ENCODE measurements at regions not wholly inside any gene's neighbourhood (a gene's known extent, or its start where the extent isn't known, plus 50 kb on each side); places are given as distances from the start of the nearest gene placed in this dataset.

- TF ChIP-seq POLR2A (IDR thresholded peaks at IDR 0.05) (no peak), CTCF (IDR thresholded peaks at IDR 0.05) (no peak), EP300 (IDR thresholded peaks at IDR 0.05) (no peak)
- ATAC-seq (ENCODE audit: low FRiP score in 2 of 2) (no peak), DNase-seq (no peak)
- Histone ChIP-seq H3K27me3 (no peaks in the 10 kb centered on the region), H3K9me3 (no peaks in the 10 kb centered on the region), H3K27ac (no peak overlapping the region), H3K4me3 (no peak overlapping the region), H3K4me1 (no peaks in the 10 kb centered on the region), H3K36me3 (no peaks in the 10 kb centered on the region)
- 79 to 90% methylated on average over 5 of the region's 5 CpGs for WGBS, 2 donors
These were observed 811.2 kb downstream of the TYW1 start for GRCh38 chr7:67807826-67808225.

GRCh38 chr7:67809586-67809985 is 813.0 kb downstream of the TYW1 start:
- Histone ChIP-seq H3K36me3 (no peaks in the 10 kb centered on the region), H3K27ac (no peak overlapping the region), H3K4me3 (no peak overlapping the region), H3K9me3 (no peaks in the 10 kb centered on the region), H3K4me1 (no peaks in the 10 kb centered on the region), H3K27me3 (no peaks in the 10 kb centered on the region)
- no peak for ATAC-seq (ENCODE audit: low FRiP score in 2 of 2)
- no peak for DNase-seq
- whole genome bisulfite sequencing, 2 donors: 87 to 89% methylated on average over 8 of the region's 8 CpGs
- no peak for TF ChIP-seq CTCF (IDR thresholded peaks at IDR 0.05)
- TF ChIP-seq EP300 (IDR thresholded peaks at IDR 0.05): no peak
- no peak for TF ChIP-seq POLR2A (IDR thresholded peaks at IDR 0.05)
- TF ChIP-seq POLR2AphosphoS5 (IDR thresholded peaks at IDR 0.05): no peak

GRCh38 chr7:67813621-67814292 is 817.1 kb downstream of the TYW1 start:
- ATAC-seq (ENCODE audit: low FRiP score in 2 of 2): no peak
- H3K4me1 ChIP-seq: no peaks in the 10 kb centered on the region
- no peak overlapping the region for H3K27ac ChIP-seq
- H3K9me3 ChIP-seq: peaks cover 0 to 5% (median 0%) of the 10 kb centered on the region in 4 donors
- TF ChIP-seq EP300 (IDR thresholded peaks at IDR 0.05) (no peak), CTCF (IDR thresholded peaks at IDR 0.05) (no peak), POLR2AphosphoS5 (IDR thresholded peaks at IDR 0.05) (no peak), POLR2A (IDR thresholded peaks at IDR 0.05) (no peak)
- DNase-seq: no peak
- H3K36me3 ChIP-seq: no peaks in the 10 kb centered on the region
- H3K27me3 ChIP-seq: no peaks in the 10 kb centered on the region
- 74 to 75% methylated on average over 9 of the region's 9 CpGs for whole genome bisulfite sequencing, 2 donors
- no peak overlapping the region for H3K4me3 ChIP-seq

GRCh38 chr7:67817481-67817880 is 820.8 kb downstream of the TYW1 start:
- Histone ChIP-seq H3K36me3 (no peaks in the 10 kb centered on the region), H3K4me1 (no peaks in the 10 kb centered on the region), H3K27ac (no peak overlapping the region), H3K27me3 (no peaks in the 10 kb centered on the region), H3K4me3 (no peak overlapping the region), H3K9me3 (peaks cover 0 to 5% (median 0%) of the 10 kb centered on the region in 4 donors)
- ATAC-seq (ENCODE audit: low FRiP score in 2 of 2) (no peak), DNase-seq (no peak)
- 95 to 100% methylated on average over 1 of the region's 1 CpG for WGBS, 2 donors
- no peak for TF ChIP-seq EP300 (IDR thresholded peaks at IDR 0.05)
- no peak for TF ChIP-seq POLR2A (IDR thresholded peaks at IDR 0.05)
- no peak for TF ChIP-seq POLR2AphosphoS5 (IDR thresholded peaks at IDR 0.05)
- no peak for TF ChIP-seq CTCF (IDR thresholded peaks at IDR 0.05)

GRCh38 chr7:67821116-67821515 is 824.5 kb downstream of the TYW1 start:
- H3K4me1 ChIP-seq: no peaks in the 10 kb centered on the region
- H3K27me3 ChIP-seq: no peaks in the 10 kb centered on the region
- DNase-seq (no peak), ATAC-seq (ENCODE audit: low FRiP score in 2 of 2) (no peak)
- TF ChIP-seq POLR2A (IDR thresholded peaks at IDR 0.05) (no peak), POLR2AphosphoS5 (IDR thresholded peaks at IDR 0.05) (no peak), EP300 (IDR thresholded peaks at IDR 0.05) (no peak), CTCF (IDR thresholded peaks at IDR 0.05) (no peak)
- H3K36me3 ChIP-seq: no peaks in the 10 kb centered on the region
- H3K27ac ChIP-seq: no peak overlapping the region
- H3K9me3 ChIP-seq: peaks cover 0 to 5% (median 0%) of the 10 kb centered on the region in 4 donors
- H3K4me3 ChIP-seq: no peak overlapping the region
- WGBS, 2 donors: 76 to 85% methylated on average over 7 of the region's 7 CpGs
